ENCODE measurements at regions not wholly inside any gene's neighbourhood (a gene's known extent, or its start where the extent isn't known, plus 50 kb on each side); places are given as distances from the start of the nearest gene placed in this dataset.

DNA sequence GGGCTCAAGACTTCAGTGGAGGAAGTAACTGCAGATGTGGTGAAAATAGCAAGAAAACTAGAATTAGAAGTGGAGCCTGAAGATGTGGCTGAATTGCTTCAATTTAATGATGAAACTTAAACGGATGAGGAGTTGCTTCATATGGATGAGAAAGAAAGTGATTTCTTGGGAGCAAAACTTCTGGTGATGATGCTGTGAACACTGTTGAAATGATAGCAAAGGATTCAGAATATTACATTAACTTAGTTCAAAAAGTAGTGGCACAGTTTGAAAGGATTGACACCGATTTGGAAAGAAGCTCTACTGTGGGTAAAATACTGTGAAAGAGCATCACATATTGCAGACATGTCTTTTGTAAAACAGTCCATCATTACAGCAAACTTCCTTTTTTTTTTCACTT lies 638.0 kb downstream of the NYAP2 start:
- H3K36me3 ChIP-seq (ENCODE audit: low read depth): no peaks in the 10 kb centered on the region
- no peaks in the 10 kb centered on the region for H3K9me3 ChIP-seq
- no peak for TF ChIP-seq CTCF (IDR thresholded peaks at IDR 0.05)
- no peak overlapping the region for H3K4me3 ChIP-seq
- H3K4me1 ChIP-seq (ENCODE audit: low read depth): no peaks in the 10 kb centered on the region
- ATAC-seq (no peak), DNase-seq (no peak)
- intact Hi-C loops (cut with DNase I, micrococcal nuclease): no loop called here

GRCh38 chr2:226031647-226032501 lies 632.4 kb downstream of the NYAP2 start:
- H3K36me3 ChIP-seq (ENCODE audit: low read depth): no peaks in the 10 kb centered on the region
- no peak for DNase-seq
- peaks cover 2% of the 10 kb centered on the region for H3K4me1 ChIP-seq (ENCODE audit: low read depth)
- TF ChIP-seq CTCF (IDR thresholded peaks at IDR 0.05): no peak
- H3K9me3 ChIP-seq: no peaks in the 10 kb centered on the region
- intact Hi-C loops (cut with DNase I, micrococcal nuclease): no loop called here
- no peak for ATAC-seq
- no peak overlapping the region for H3K4me3 ChIP-seq

- H3K9me3 ChIP-seq: no peaks in the 10 kb centered on the region
- DNase-seq (peak; percentile 31 to 55 (median 41)), ATAC-seq (peak; percentile 70)
- H3K36me3 ChIP-seq (ENCODE audit: low read depth): no peaks in the 10 kb centered on the region
- H3K4me1 ChIP-seq (ENCODE audit: low read depth): peaks cover 2% of the 10 kb centered on the region
- no peak overlapping the region for H3K4me3 ChIP-seq
- intact Hi-C loops (cut with DNase I, micrococcal nuclease): no loop called here
- no peak for TF ChIP-seq CTCF (IDR thresholded peaks at IDR 0.05)
Measured at GRCh38 chr2:226030788-226031646, 631.5 kb downstream of the NYAP2 start.

DNA sequence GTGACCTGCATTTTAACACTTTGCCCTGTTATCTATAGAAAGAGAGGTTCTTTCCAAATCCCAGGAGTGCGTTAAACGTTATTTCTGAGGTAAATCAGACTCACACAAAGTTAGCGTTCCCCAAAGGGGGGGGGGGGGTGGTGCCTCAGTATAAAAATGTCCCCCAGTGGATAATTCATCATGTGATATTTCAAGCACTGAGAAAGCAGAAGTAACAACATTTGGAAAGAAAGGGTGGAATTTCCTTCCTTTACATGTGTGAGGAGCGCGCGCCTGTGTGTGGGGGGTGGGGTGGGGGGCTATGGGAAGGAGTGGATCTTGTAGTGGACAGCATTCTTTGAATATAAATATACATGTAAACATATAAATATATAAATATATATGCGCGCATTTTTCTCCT lies 630.9 kb downstream of the NYAP2 start:
- no peaks in the 10 kb centered on the region for H3K9me3 ChIP-seq
- TF ChIP-seq CTCF (IDR thresholded peaks at IDR 0.05): no peak
- no peak overlapping the region for H3K4me3 ChIP-seq
- DNase-seq (no peak), ATAC-seq (no peak)
- H3K36me3 ChIP-seq (ENCODE audit: low read depth): no peaks in the 10 kb centered on the region
- peaks cover 2% of the 10 kb centered on the region for H3K4me1 ChIP-seq (ENCODE audit: low read depth)
- intact Hi-C loops (cut with DNase I, micrococcal nuclease): no loop called here

GRCh38 chr2:226023946-226024345 lies 624.4 kb downstream of the NYAP2 start:
- Histone ChIP-seq H3K9me3 (no peaks in the 10 kb centered on the region), H3K4me3 (no peak overlapping the region), H3K36me3 (ENCODE audit: low read depth) (no peaks in the 10 kb centered on the region), H3K4me1 (ENCODE audit: low read depth) (no peaks in the 10 kb centered on the region)
- no peak for ATAC-seq
- intact Hi-C loops (cut with DNase I, micrococcal nuclease): no loop called here
- no peak for TF ChIP-seq CTCF (IDR thresholded peaks at IDR 0.05)
- no peak for DNase-seq
